Activated CD4-positive, CD25-positive, alpha-beta regulatory T cell treated with anti-CD3 and anti-CD28 coated beads, Interleukin-2, amount 50 U/mL, for 24 hours (primary cell): ENCODE measurements at regions not wholly inside any gene's neighbourhood (a gene's known extent, or its start where the extent isn't known, plus 50 kb on each side); places are given as distances from the start of the nearest gene placed in this dataset.

Experiments used
- ATAC-seq, 2 donors: fragments of 150-1000 bp; cut with Tn5 transposase; one replicate each; pipeline ENCODE4 v1.10.0; 2021; ENCODE audit warnings: mild to moderate bottlenecking in 1 of 2, moderate library complexity in 1 of 2

GRCh38 chr6:44642870-44643522 is 255.5 kb downstream of the CDC5L start:
- ATAC-seq, result peak; percentile 89 to 91

GRCh38 chr6:44645276-44645675 is 257.8 kb downstream of the CDC5L start:
- no peak for ATAC-seq

- ATAC-seq, result no peak
Measured at GRCh38 chr6:44646355-44646754, 258.8 kb downstream of the CDC5L start.

GRCh38 chr6:44649365-44650025 is 262.0 kb downstream of the CDC5L start:
- ATAC-seq, result peak; percentile 32 to 52

- no peak for ATAC-seq
Measured at GRCh38 chr6:44650495-44650894, 263.0 kb downstream of the CDC5L start.

GRCh38 chr6:44650947-44651346 is 263.4 kb downstream of the CDC5L start:
- no peak for ATAC-seq

GRCh38 chr6:44651604-44652003 is 264.1 kb downstream of the CDC5L start:
- ATAC-seq, result no peak

- ATAC-seq, result no peak
Measured at GRCh38 chr6:44652547-44652946, 265.0 kb downstream of the CDC5L start.

GRCh38 chr6:44653091-44653490 is 265.6 kb downstream of the CDC5L start:
- ATAC-seq, result no peak

- no peak for ATAC-seq
Measured at GRCh38 chr6:44653761-44654218, 266.3 kb downstream of the CDC5L start.

- peak; percentile 54 to 56 for ATAC-seq
Measured at GRCh38 chr6:44655412-44656342, 268.2 kb downstream of the CDC5L start.

GRCh38 chr6:44656691-44657090 is 269.2 kb downstream of the CDC5L start:
- no peak for ATAC-seq

GRCh38 chr6:44657206-44657819 is 269.8 kb downstream of the CDC5L start:
- no peak for ATAC-seq

GRCh38 chr6:44658571-44658970 is 271.1 kb downstream of the CDC5L start:
- ATAC-seq, result no peak

- no peak for ATAC-seq
Measured at GRCh38 chr6:44659726-44660125, 272.2 kb downstream of the CDC5L start.

- ATAC-seq, result no peak
Measured at GRCh38 chr6:44660561-44661220, 273.2 kb downstream of the CDC5L start.

- no peak for ATAC-seq
Measured at GRCh38 chr6:44661221-44662008, 273.9 kb downstream of the CDC5L start.

- ATAC-seq, result no peak
Measured at GRCh38 chr6:44662461-44663121, 275.1 kb downstream of the CDC5L start.

- no peak for ATAC-seq
Measured at GRCh38 chr6:44663860-44664634, 276.5 kb downstream of the CDC5L start.

- ATAC-seq, result no peak
Measured at GRCh38 chr6:44664716-44665115, 277.2 kb downstream of the CDC5L start.
